ENCODE measurements at regions not wholly inside any gene's neighbourhood (a gene's known extent, or its start where the extent isn't known, plus 50 kb on each side); places are given as distances from the start of the nearest gene placed in this dataset.

- TF ChIP-seq ATF2 (CRISPR knock-in tag; IDR thresholded peaks at IDR 0.05; ENCODE audit: borderline replicate concordance, low read depth) (no peak), ZNF423 (CRISPR knock-in tag; IDR thresholded peaks at IDR 0.05) (no peak), TCF7 (CRISPR knock-in tag; IDR thresholded peaks at IDR 0.05; ENCODE audit: low read depth) (no peak), TP53 (CRISPR knock-in tag; IDR thresholded peaks at IDR 0.05) (no peak)
Observed at GRCh38 chr11:11016068-11016467, 158.2 kb upstream of the ZBED5 start (continued).

DNA sequence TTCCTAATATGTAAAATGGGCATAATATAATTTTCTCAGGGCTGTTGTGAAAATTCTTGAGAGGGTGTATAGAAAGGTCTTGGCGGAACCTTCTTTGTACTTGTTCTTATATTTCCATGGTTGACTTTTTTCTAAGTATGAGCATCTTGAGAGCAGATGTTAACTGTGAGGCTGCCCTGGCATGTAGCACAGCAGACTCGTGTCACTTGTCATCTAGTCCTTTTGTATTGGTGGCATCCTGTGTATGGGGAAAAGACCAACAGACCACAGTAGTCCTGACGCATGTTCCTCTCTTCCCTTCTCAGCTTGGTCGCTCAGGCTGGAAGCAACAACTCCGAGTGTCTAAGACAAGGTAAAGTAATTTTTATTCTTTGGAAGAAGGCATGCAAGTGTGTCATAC lies 153.8 kb upstream of the ZBED5 start:
- no peak overlapping the region for H3K4me3 Mint-ChIP-seq
- H3K27ac Mint-ChIP-seq, result no peak overlapping the region
- ATAC-seq, result no peak

DNA sequence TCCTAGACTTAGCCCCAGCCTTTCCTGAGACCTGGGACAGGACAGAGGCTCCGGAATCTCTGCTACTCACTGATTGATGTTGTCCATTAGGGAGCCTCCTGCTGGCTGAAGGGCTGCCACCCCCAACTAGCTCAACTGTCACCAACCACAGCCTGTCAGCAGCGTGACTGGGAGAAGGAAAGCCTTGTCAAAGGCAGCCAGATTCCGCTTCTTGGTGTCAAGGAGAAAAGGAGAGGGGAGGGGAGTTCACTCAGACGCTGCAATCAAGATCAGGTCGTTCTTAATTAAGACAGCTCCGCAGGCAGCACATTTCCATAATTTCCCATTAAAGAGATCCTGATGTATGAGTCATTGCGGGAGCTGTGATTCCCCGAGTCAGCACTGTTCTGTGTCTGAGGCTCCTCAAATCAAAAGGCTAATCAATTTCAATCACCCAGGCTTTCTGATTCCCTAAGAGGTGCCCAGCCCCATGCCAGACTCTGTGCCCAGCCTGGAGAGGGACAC lies 152.8 kb upstream of the ZBED5 start:
- peak overlapping the region; percentile 38 for H3K4me3 Mint-ChIP-seq
- peaks cover 21% of the 10 kb centered on the region for H3K4me1 Mint-ChIP-seq
- ATAC-seq (peak; percentile 92), DNase-seq (ENCODE audit: low spot score) (peak; percentile 47)
- H3K27me3 Mint-ChIP-seq (ENCODE audit: low read depth), result peaks cover 5% of the 10 kb centered on the region
- ChIA-PET POLR2A (interaction anchor here (0.5 to 1.4 kb wide), 4 partner anchors 9 to 218 kb away, joined by 3 to 4 read pairs (median 4); partner anchors contain the start of gene EIF4G2), CTCF (interaction anchor here (0.6 to 5.3 kb wide), 21 partner anchors 9 to 1037 kb away, joined by 3 to 86 read pairs (median 4); partner anchors contain the start of genes CTR9 and EIF4G2)
- no peak overlapping the region for H3K27ac Mint-ChIP-seq
- peaks cover 13% of the 10 kb centered on the region for H3K9me3 Mint-ChIP-seq
- peaks cover 5% of the 10 kb centered on the region; the same call in 1 of the 2 replicates for H3K36me3 Mint-ChIP-seq
- no peak for TF ChIP-seq NR2C2 (CRISPR knock-in tag; IDR thresholded peaks at IDR 0.05)
- TF ChIP-seq E2F5 (CRISPR knock-in tag; IDR thresholded peaks at IDR 0.05), result no peak
- no peak for TF ChIP-seq ZBTB21 (CRISPR knock-in tag; IDR thresholded peaks at IDR 0.05; ENCODE audit: borderline replicate concordance)
- no peak for TF ChIP-seq FOXP1 (CRISPR knock-in tag; IDR thresholded peaks at IDR 0.05; ENCODE audit: borderline replicate concordance)
- TF ChIP-seq FOXP4 (CRISPR knock-in tag; IDR thresholded peaks at IDR 0.05), result no peak
- no peak for TF ChIP-seq CBFB (CRISPR knock-in tag; IDR thresholded peaks at IDR 0.05; ENCODE audit: low read depth)
- no peak for TF ChIP-seq SMAD3 (CRISPR knock-in tag; IDR thresholded peaks at IDR 0.05; ENCODE audit: borderline replicate concordance)
- no peak for TF ChIP-seq HMGXB4 (CRISPR knock-in tag; IDR thresholded peaks at IDR 0.05)
- TF ChIP-seq ATF3 (CRISPR knock-in tag; conservative IDR thresholded peaks at IDR 0.05), result no peak
- TF ChIP-seq EMX1 (CRISPR knock-in tag; IDR thresholded peaks at IDR 0.05), result no peak
- TF ChIP-seq TCF7 (CRISPR knock-in tag; IDR thresholded peaks at IDR 0.05; ENCODE audit: low read depth), result no peak

More for the DNA sequence above, 153.8 kb upstream of the ZBED5 start:
- Mint-ChIP-seq H3K27me3 (ENCODE audit: low read depth) (no peaks in the 10 kb centered on the region; the same call in 1 of the 2 replicates), H3K9me3 (peaks cover 4% of the 10 kb centered on the region; the same call in 1 of the 2 replicates), H3K4me1 (peaks cover 21% of the 10 kb centered on the region), H3K36me3 (no peaks in the 10 kb centered on the region)
- TF ChIP-seq NFATC4 (CRISPR knock-in tag; IDR thresholded peaks at IDR 0.05) (no peak), ZNF512 (CRISPR knock-in tag; IDR thresholded peaks at IDR 0.05; ENCODE audit: borderline replicate concordance) (no peak), GTF2I (CRISPR knock-in tag; conservative IDR thresholded peaks at IDR 0.05) (no peak), CBFB (CRISPR knock-in tag; IDR thresholded peaks at IDR 0.05; ENCODE audit: low read depth) (no peak), FOXP4 (CRISPR knock-in tag; IDR thresholded peaks at IDR 0.05) (no peak)
- no peak for DNase-seq (ENCODE audit: low spot score)
- POLR2A ChIA-PET, result interaction anchor here (1.2 to 1.4 kb wide), 2 partner anchors 10 to 219 kb away, joined by 3 to 4 read pairs; no protein-coding TSS in a partner anchor
- CTCF ChIA-PET, result interaction anchor here (1.0 to 5.3 kb wide), 4 partner anchors 8 to 77 kb away, joined by 5 to 86 read pairs (median 20); no protein-coding TSS in a partner anchor
